Fibroblast of lung (primary cell): ENCODE measurements at regions not wholly inside any gene's neighbourhood (a gene's known extent, or its start where the extent isn't known, plus 50 kb on each side); places are given as distances from the start of the nearest gene placed in this dataset.

Source experiments
- CTCF ChIP-seq, 2 donors: IDR thresholded peaks in 1 of 2; conservative IDR thresholded peaks in 1 of 2; 1 replicate in 1 of 2; 2 replicates in 1 of 2; pipeline ENCODE4 v1.5.1; 2011 to 2012; ENCODE audit warnings: low read length in 2 of 2, control low read depth in 1 of 2, inconsistent platforms in 1 of 2, low read depth in 1 of 2, mild to moderate bottlenecking in 1 of 2
- EZH2 ChIP-seq: IDR thresholded peaks from 2 replicates; pipeline ENCODE4 v1.5.1; 2012; ENCODE audit warnings: low read length, control low read depth, mild to moderate bottlenecking; ENCODE audit errors: missing control alignments

DNA sequence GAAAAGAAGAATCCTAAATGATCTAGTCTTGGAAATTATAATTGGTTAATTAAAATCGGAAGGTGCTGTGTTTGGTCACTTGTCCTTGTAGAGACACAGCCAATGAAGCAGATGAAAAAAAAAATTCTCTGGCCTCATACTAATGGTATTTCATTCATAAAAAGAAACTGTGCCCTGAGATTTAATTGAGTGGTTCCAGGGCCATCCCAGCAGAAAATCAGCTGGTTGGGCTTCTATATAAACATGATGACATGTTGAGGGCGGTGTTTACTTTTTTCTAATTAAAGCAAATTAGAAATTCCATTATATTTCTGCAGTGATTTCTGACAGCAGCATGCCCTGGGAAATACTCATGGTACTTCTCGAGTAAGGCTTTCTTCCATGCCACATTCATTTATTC, 191.9 kb upstream of the KCNJ16 start:
- TF ChIP-seq CTCF (conservative IDR thresholded peaks at IDR 0.05 in 1 of 2, IDR thresholded peaks at IDR 0.05 in 1 of 2; ENCODE audit: low read depth in 1 of 2, low read length in 2 of 2): no peak
- TF ChIP-seq EZH2: no peak
